HG02763 (cell line): ENCODE measurements at regions not wholly inside any gene's neighbourhood (a gene's known extent, or its start where the extent isn't known, plus 50 kb on each side); places are given as distances from the start of the nearest gene placed in this dataset.
"Not testable (repeated sequence)": the region's sequence is repeated elsewhere in the genome, so short reads cannot be mapped to it uniquely, and the experiment has no call there.

Source experiments
- ATAC-seq: cut with Tn5 transposase; IDR thresholded peaks from one replicate; pipeline ENCODE4 v1.9.1; 2021; ENCODE audit warnings: mild to moderate bottlenecking, moderate library complexity; ENCODE audit not compliant: unreplicated experiment

DNA sequence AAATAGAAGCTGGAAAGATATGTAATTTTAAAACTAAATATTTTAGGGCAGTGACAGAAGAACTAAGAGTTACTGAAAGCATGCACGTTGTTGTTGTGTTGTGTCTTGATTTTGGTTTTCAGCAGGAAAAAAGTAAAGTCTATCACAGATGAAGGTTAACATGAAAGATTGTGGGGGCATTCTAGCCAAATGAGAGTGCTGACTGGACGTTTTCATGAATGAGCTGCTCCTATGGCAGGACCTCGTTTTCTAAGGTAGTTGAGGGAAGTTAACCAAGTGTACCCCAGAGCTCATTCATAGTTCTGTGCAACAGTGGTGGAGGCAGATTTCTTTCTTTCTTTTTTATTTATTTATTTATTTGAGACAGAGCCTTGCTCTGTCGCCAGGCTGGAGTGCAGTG, 194.6 kb upstream of the IRS2 start:
- no peak for ATAC-seq

DNA sequence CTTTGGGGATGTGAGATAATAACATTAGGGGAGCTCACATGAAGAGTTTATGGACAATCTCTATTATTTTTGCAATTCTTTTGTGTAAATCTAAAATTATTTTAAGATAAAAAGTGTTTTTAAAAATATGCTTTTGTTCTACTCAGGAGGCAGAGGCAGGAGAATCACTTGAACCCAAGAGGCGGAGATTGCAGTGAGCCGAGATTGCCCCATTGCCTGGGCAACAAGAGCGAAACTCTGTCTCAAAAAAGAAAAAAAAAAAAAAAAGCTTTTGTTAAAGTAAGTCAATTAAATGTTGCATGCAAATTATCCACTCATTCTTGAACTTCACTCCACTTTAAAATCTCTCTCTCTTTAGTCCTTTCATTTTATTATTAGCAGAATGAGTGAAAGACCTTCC, 193.3 kb upstream of the IRS2 start:
- not testable (repeated sequence) for ATAC-seq

DNA sequence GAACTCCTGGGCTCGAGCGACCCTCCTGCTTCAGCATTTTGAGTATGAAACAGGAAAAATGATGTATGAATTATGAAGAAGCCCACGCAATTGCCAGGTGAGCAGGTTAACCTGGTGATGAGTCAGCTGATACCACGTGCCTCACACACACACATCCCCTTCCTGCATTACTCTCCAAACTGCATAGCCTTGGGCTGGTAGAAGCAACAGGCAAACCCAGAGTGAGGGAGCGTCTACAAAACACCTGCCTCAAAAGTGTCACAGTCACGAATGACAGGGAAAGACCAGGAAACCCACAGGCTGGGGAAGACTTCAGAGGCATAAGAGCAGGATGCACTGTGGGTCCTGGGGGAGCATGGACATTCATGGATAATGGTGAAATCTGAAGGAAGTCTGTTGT, 192.8 kb upstream of the IRS2 start:
- ATAC-seq: no peak

DNA sequence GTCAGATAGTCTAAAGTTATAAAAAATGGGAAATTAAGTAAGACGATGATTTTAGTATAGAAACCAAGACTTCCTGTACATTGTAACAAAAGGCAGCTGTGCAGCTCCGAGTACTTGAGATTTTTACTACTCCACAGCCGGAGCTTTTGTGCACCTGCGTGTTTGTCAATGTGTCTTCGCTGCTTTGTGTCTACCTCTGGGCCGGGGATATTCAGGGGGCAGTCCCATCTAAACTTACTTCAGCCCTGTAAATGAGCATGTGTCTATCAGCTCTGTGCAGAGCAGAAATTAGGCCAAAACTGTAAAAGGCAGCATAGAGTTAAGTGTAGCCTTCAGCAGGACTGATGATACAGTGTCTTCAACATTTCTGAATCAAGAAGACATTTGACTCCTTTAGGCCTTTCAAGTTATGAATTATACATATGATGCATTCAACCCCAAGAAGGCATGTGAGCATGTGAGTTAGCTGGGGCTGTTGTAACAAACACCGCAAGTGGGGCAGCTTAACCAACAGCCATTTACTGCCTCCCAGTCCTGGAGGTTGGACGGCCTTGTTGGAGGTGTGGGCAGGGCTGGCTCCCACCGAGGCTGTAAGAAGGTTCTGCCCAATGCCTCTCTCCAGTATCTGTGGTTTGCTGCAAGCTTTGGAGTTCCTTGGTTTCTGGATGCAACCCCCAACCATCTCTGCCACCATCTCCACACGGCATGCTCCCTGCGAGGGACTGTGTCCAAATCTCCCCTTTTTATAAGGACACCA, 191.0 kb upstream of the IRS2 start:
- ATAC-seq: no peak

DNA sequence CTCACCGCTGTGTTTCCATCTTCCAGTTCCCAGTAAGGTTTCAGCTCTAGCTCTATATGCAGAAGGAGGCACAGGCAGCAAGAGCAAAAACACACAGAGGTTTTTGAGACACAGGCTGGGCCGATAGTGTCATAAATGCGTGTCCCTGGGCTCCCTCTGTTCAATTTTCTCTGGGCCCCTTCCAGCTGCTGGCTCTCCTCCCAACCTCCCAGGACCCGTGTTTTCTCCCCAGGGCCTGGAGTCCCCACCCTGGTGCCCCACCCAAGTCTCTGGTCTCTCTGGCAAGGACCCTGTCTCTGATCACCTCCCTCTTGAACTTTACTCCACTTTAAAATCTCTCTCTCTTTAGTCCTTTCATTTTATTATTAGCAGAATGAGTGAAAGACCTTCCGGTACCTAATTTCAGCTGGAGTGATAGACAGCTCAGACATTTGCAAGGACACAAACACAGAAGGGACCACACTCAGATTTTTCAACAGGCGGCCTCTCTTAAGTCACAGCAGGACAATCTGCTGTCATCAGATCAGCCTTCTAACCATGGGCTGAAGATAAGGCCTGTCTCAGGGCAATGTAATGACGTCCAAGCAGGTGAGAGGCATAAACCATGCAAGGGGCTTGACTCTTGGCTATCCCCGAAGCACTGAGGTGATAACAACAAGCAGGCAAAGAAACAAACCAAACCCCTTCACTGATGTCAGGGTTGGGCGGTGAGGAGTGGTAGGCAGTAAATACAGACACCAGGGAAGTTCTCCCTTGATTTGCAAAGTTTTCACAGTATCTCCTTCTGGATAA, 190.0 kb upstream of the IRS2 start:
- no peak for ATAC-seq

DNA sequence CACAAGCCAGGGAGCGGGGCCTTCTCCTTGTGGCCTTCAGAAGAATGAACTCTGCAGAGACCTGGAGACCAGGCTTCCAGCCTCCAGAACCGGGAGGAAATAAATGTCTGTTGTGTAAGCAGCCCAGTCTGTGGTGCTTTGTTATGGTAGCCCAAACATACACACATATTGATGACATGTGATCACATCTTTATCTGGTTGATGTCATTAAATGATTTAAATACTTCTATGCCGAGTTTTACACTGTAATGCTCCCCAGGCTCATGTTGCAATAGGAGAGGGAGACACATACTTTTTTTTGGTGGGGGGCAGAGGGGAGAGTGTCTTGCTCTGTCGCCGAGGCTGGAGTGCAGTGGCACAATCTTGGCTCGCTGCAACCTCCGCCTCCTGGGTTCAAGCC, 188.0 kb upstream of the IRS2 start:
- ATAC-seq: no peak

- no peak for ATAC-seq
Observed at GRCh38 chr13:109973279-109973678, 186.9 kb upstream of the IRS2 start.

DNA sequence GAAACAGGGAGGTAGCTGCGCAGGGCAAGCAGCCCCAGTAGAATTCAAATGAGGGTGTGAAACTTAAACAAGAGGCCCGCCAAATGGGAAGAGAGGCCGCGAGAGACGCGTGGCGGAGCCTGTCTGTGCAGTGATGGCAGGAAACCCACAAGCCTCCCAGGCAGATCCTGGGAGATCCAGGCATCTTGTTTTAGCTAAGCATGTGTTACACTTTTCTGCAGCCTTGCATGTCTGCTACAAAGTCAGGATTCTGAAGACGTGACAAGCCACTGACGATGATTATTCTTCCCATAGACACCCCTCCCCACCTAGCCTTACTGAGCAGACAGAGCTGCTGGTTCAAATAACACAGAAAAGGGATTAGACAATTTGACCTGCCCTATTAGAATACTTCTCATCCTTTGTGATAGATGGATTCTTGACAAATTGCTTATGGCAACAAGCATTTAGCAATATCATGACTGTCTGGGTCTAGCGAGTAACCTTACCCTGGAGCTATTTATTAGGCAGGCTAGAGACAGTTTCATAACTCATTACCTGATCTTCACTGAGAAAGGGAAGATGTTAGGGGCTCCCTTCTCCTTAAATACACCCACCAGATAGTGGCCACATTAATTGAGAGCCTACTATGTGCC, 185.2 kb upstream of the IRS2 start:
- ATAC-seq: no peak

GRCh38 chr13:109971006-109971405, 184.6 kb upstream of the IRS2 start:
- ATAC-seq: no peak

- ATAC-seq: no peak
Observed at GRCh38 chr13:109968876-109969577, 182.6 kb upstream of the IRS2 start.

GRCh38 chr13:109963960-109964563, 177.7 kb upstream of the IRS2 start:
- no peak for ATAC-seq

GRCh38 chr13:109963384-109963783, 177.0 kb upstream of the IRS2 start:
- ATAC-seq: no peak

DNA sequence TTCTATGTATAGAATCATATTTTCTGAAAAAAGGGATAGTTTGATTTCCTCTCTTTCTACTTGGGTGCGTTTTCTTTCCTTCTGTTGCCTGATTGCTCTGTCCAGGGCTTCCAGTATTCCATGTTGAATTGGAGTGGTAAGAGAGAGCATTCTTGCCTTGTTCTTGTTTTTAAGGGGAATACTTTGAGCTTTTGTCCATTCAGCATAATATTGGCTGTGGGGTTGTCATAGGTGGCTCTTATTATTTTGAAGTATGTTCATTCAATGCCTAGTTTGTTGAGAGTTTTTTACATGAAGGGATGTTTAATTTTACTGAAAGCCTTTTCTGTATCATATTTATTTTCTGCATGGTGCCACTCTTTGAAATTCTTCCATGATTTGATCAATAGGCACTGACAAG, 173.5 kb upstream of the IRS2 start:
- ATAC-seq: no peak

- ATAC-seq: no peak
Observed at GRCh38 chr13:109957875-109958274, 171.5 kb upstream of the IRS2 start.

- ATAC-seq: no peak
Observed at GRCh38 chr13:109955598-109955997, 169.2 kb upstream of the IRS2 start.

GRCh38 chr13:109954441-109954840, 168.1 kb upstream of the IRS2 start:
- ATAC-seq: no peak

GRCh38 chr13:109951491-109951890, 165.1 kb upstream of the IRS2 start:
- ATAC-seq: no peak

DNA sequence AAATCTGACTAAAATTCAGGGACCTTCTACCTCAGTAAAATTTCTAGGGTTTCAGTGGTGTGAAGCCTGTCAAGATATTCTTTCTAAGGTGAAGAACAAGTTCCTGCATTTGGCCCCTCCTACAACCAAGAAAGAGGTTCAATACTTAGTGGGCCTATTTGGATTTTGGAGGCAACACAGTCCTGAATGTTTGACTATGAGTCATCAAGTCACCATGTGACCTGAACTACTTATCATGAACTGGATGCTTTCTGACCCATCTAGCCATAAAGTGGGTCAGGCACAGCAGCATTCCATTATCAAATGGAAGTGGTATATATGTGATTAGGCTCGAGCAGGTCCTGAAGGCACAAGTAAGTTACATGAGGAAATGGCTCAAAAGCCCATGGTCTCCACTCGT, 163.0 kb upstream of the IRS2 start:
- ATAC-seq: no peak

DNA sequence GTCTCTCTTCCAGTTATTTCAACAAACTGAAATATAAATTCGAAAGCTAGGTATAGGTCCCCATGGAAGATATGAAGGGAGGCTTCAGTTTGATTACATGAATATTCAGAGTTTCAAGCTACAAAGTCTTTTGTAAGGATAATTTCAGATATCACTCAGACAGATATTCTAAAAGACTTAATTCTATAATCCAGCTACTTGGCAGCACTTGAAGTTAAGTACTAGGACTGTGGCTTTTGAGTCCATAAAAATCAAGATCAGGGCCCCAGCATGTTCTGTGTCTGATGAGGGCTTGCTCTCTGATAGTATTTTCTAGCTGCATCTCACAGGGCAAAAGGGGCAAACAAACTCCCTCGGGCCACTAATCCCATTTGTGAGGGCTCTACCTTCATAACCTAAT, 160.6 kb upstream of the IRS2 start:
- ATAC-seq: no peak

DNA sequence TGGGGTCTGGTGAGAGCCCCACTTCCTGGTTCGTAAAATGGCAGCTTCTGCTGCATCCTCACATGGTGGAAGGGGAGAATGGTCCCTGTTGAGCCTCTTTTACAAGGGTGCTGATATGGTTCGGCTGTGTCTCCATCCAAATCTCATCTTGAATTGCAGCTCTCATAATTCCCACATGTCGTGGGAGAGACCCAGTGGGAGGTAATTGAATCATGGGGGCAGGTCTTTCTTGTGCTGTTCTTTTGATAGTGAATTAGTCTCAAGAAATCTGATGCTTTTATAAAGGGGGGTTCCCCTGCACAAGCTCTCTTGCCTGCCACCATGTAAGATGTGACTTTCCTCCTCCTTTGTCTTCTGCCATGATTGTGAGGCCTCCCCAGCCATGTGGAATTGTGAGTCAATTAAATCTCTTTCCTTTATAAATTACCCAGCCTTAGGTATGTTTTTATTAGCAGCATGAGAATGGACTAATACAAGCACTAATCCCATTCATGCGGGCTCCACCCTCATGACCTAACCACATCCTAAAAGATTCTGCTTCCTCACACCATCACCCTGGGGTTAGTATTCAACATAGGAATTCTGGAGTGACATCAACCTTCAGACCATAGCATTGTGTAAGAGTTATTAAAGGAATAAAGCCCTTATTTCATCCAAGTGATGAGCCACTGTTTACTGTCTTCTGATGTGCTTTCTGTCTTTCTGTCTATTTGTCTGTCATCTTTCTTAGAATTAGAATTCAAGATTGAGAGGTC, 159.0 kb upstream of the IRS2 start:
- ATAC-seq: no peak
